GM23338 (cell line): ENCODE measurements at regions not wholly inside any gene's neighbourhood (a gene's known extent, or its start where the extent isn't known, plus 50 kb on each side); places are given as distances from the start of the nearest gene placed in this dataset.

Experiments
- STAT1 ChIP-seq: IDR thresholded peaks from one replicate; pipeline ENCODE4 v1.6.1; 2016; ENCODE audit warnings: antibody characterized with exemption; ENCODE audit not compliant: unreplicated experiment
- TF ChIP-seq, protein P1 (sequence below), 2 experiments: fragments of 200-600 bp in 1 of 2; sonication (generic) in 1 of 2; conservative IDR thresholded peaks; 2 replicates each; pipeline versions ENCODE4 v1.5.1 to v1.6.1; 2016 to 2017; ENCODE audit warnings: antibody characterized with exemption in 2 of 2, low read depth in 2 of 2, mild to moderate bottlenecking in 2 of 2, moderate library complexity in 1 of 2

DNA sequence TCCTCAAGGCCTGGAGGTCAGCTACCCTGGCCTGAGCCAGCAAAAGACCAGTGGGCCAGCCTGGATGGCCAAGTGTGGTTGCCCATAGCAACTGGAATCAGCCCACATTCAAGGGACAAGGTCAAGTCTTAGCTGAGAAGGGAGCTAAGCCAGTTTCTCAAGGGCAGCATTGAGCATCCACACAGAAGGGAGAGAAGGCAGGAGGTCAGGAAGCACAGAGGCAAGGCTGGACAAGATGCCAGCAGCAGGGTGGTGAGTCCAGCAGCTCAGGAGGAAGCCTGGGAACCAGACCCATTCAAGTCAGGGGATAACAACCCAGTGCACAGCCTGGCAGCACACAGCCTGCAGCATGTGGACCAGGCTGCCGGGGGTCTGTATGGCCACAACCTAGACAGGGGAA, 54.0 kb upstream of the ZMIZ1 start:
- TF ChIP-seq, protein P1, sequence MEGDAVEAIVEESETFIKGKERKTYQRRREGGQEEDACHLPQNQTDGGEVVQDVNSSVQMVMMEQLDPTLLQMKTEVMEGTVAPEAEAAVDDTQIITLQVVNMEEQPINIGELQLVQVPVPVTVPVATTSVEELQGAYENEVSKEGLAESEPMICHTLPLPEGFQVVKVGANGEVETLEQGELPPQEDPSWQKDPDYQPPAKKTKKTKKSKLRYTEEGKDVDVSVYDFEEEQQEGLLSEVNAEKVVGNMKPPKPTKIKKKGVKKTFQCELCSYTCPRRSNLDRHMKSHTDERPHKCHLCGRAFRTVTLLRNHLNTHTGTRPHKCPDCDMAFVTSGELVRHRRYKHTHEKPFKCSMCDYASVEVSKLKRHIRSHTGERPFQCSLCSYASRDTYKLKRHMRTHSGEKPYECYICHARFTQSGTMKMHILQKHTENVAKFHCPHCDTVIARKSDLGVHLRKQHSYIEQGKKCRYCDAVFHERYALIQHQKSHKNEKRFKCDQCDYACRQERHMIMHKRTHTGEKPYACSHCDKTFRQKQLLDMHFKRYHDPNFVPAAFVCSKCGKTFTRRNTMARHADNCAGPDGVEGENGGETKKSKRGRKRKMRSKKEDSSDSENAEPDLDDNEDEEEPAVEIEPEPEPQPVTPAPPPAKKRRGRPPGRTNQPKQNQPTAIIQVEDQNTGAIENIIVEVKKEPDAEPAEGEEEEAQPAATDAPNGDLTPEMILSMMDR (conservative IDR thresholded peaks at IDR 0.05; ENCODE audit: low read depth in 2 of 2) = no peak
- TF ChIP-seq STAT1 = no peak
